Vagina (tissue), 2 donors: ENCODE measurements at regions not wholly inside any gene's neighbourhood (a gene's known extent, or its start where the extent isn't known, plus 50 kb on each side); places are given as distances from the start of the nearest gene placed in this dataset.

Experiments used
- DNase-seq, 2 donors: peaks; one replicate each; pipeline ENCODE4 v3.0.0-alpha.2; 2017; ENCODE audit errors: extremely low spot score in 2 of 2
- H3K27ac ChIP-seq: fragments of 200-600 bp; sonication (generic); one replicate; pipeline ENCODE4 v1.5.1; 2019
- H3K27me3 ChIP-seq: fragments of 200-600 bp; sonication (generic); one replicate; pipeline ENCODE4 v1.5.1; 2019
- H3K36me3 ChIP-seq, 2 donors: fragments of 200-600 bp; sonication (generic); one replicate each; pipeline ENCODE4 v1.5.1; 2017 to 2019
- H3K4me1 ChIP-seq: fragments of 200-600 bp; sonication (generic); one replicate; pipeline ENCODE4 v1.5.1; 2019
- H3K4me3 ChIP-seq, 2 donors: fragments of 200-600 bp; sonication (generic); 1 replicate in 1 of 2; 2 replicates in 1 of 2; pipeline ENCODE4 v1.5.1; 2016 to 2019
- H3K9me3 ChIP-seq: fragments of 200-600 bp; sonication (generic); one replicate; pipeline ENCODE4 v1.5.1; 2019
- POLR2A ChIP-seq, 2 donors: fragments of 450-650 bp; IDR thresholded peaks; one replicate each; pipeline ENCODE4 v1.6.1; 2017; ENCODE audit warnings: antibody characterized with exemption in 2 of 2, mild to moderate bottlenecking in 2 of 2, moderate library complexity in 2 of 2
- POLR2AphosphoS5 ChIP-seq, 2 donors: sonication (generic); formaldehyde crosslinking; IDR thresholded peaks; one replicate each; pipeline ENCODE4 v1.9.0; 2017; ENCODE audit warnings: antibody characterized with exemption in 2 of 2, mild to moderate bottlenecking in 2 of 2, low read depth in 1 of 2; ENCODE audit not compliant: insufficient read depth in 1 of 2
- intact Hi-C: fragments of 100-400 bp; cut with DNase I; formaldehyde crosslinking; loops from one replicate; pipeline ENCODE4 v1.15.1; 2023
- TF ChIP-seq, protein P1 (sequence below), 3 experiments: fragments of 450-650 bp in 2 of 3; fragments of 200-600 bp in 1 of 3; sonication (generic) in 1 of 3; IDR thresholded peaks; one replicate each; pipeline ENCODE4 v1.5.1; 2017 to 2019; ENCODE audit warnings: antibody characterized with exemption in 3 of 3, mild to moderate bottlenecking in 2 of 3, moderate library complexity in 2 of 3

DNA sequence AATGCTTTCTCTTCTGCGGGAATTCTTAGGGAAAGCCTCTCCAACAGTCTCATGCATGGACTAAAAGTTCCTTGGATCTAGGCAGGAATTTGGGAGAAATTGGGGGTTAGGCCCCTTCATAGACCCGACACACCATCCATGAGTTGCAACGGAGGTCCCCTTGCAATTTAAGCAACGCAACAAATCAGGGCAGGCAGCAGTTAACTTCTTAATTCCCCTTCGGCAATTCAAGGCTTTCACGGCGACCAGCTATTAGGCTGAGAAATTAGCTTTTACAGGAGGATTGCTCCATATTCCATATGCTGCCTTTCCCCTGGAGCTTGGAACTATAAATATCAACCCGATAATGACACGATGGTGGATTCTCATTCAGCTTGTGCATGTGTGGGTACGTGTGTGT is 241.0 kb downstream of the SHOX start:
- no peak for TF ChIP-seq POLR2AphosphoS5 (IDR thresholded peaks at IDR 0.05; ENCODE audit: insufficient read depth in 1 of 2, low read depth in 1 of 2)
- TF ChIP-seq POLR2A (IDR thresholded peaks at IDR 0.05): no peak
- TF ChIP-seq, protein P1, sequence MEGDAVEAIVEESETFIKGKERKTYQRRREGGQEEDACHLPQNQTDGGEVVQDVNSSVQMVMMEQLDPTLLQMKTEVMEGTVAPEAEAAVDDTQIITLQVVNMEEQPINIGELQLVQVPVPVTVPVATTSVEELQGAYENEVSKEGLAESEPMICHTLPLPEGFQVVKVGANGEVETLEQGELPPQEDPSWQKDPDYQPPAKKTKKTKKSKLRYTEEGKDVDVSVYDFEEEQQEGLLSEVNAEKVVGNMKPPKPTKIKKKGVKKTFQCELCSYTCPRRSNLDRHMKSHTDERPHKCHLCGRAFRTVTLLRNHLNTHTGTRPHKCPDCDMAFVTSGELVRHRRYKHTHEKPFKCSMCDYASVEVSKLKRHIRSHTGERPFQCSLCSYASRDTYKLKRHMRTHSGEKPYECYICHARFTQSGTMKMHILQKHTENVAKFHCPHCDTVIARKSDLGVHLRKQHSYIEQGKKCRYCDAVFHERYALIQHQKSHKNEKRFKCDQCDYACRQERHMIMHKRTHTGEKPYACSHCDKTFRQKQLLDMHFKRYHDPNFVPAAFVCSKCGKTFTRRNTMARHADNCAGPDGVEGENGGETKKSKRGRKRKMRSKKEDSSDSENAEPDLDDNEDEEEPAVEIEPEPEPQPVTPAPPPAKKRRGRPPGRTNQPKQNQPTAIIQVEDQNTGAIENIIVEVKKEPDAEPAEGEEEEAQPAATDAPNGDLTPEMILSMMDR (IDR thresholded peaks at IDR 0.05): no peak
- H3K4me1 ChIP-seq: no peaks in the 10 kb centered on the region
- H3K27me3 ChIP-seq: no peaks in the 10 kb centered on the region
- peak; percentile 18 to 52 for DNase-seq
- no peak overlapping the region for H3K27ac ChIP-seq
- no peaks in the 10 kb centered on the region for H3K9me3 ChIP-seq
- H3K36me3 ChIP-seq: no peaks in the 10 kb centered on the region
- no peak overlapping the region for H3K4me3 ChIP-seq
- intact Hi-C loops: no loop called here

DNA sequence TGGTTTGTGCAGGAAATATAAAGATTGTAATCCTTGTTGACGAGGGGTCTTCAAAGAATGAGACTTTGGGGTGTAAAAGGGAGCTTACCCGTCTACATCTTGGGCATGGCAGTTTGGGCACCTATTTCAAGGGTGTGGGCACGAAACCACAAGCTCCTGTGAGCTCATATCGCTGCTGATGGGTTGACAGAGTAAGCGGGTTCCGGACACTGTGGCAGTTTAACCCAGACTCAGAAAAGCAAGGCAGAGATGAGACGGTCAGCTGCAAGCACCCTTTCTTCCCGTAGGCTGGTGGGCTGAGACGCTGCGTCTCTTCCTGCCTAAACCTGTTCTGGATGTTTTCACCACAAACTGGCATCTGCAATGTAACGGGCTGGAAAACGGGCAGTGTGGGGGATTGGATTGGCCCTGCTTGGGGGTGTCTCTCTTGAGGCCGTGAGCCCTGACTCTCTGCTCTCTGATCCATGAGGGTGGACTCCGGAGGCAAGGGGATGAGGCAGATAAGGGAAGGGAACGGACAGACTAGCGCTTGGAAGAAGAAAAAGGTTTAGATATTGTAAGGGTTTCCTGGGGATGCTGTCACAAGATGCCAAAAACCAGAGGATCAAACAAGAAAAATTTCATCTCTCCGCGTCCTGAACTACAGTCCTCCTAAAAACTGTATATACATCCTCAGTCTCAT is 237.5 kb downstream of the SHOX start:
- Histone ChIP-seq H3K27me3 (no peaks in the 10 kb centered on the region), H3K9me3 (no peaks in the 10 kb centered on the region), H3K4me1 (no peaks in the 10 kb centered on the region), H3K36me3 (no peaks in the 10 kb centered on the region), H3K4me3 (no peak overlapping the region), H3K27ac (no peak overlapping the region)
- peak; percentile 54 to 67 for DNase-seq
- TF ChIP-seq, protein P1 (IDR thresholded peaks at IDR 0.05): no peak
- TF ChIP-seq POLR2AphosphoS5 (IDR thresholded peaks at IDR 0.05; ENCODE audit: insufficient read depth in 1 of 2, low read depth in 1 of 2) (no peak), POLR2A (IDR thresholded peaks at IDR 0.05) (no peak)
- intact Hi-C loops: no loop called here

GRCh38 chrX:867502-867901 is 236.9 kb downstream of the SHOX start:
- intact Hi-C loops: no loop called here
- H3K4me3 ChIP-seq: no peak overlapping the region
- H3K27me3 ChIP-seq: no peaks in the 10 kb centered on the region
- no peaks in the 10 kb centered on the region for H3K4me1 ChIP-seq
- no peaks in the 10 kb centered on the region for H3K36me3 ChIP-seq
- no peaks in the 10 kb centered on the region for H3K9me3 ChIP-seq
- H3K27ac ChIP-seq: no peak overlapping the region
- TF ChIP-seq POLR2AphosphoS5 (IDR thresholded peaks at IDR 0.05; ENCODE audit: insufficient read depth in 1 of 2, low read depth in 1 of 2) (no peak), POLR2A (IDR thresholded peaks at IDR 0.05) (no peak)
- TF ChIP-seq, protein P1 (IDR thresholded peaks at IDR 0.05): no peak
- peak in 1 of 2 donors; percentile 4 for DNase-seq

DNA sequence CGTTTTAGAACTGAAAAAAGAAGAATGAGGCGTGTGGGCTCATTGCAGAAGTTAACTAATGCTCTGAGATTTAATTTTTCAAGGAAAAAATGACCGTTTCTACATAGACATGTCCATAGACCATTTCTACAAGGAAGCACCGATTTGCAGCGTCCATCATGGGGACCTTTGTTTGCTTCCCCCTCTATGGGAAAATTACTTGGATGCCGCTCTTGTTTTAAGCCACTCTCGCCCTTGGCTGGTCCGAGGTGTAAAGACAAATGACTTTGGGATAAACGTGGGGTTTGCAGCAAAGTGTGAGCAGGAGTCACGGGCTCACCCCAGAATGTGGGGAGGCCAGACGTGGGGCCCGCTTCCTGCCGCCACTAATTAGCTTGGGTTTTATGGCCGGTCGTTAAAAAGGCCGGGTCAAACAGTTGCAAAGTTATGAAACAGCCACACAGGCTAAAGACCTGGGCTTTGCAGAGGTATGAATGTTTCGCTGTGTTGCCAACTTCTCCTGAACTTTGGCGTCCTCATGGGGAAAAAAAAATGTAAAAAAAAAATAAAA is 235.9 kb downstream of the SHOX start:
- H3K27ac ChIP-seq: no peak overlapping the region
- no peak for TF ChIP-seq POLR2AphosphoS5 (IDR thresholded peaks at IDR 0.05; ENCODE audit: insufficient read depth in 1 of 2, low read depth in 1 of 2)
- no peak for TF ChIP-seq POLR2A (IDR thresholded peaks at IDR 0.05)
- TF ChIP-seq, protein P1 (IDR thresholded peaks at IDR 0.05): no peak
- intact Hi-C loops: no loop called here
- H3K27me3 ChIP-seq: no peaks in the 10 kb centered on the region
- no peak overlapping the region for H3K4me3 ChIP-seq
- H3K9me3 ChIP-seq: no peaks in the 10 kb centered on the region
- H3K4me1 ChIP-seq: no peaks in the 10 kb centered on the region
- DNase-seq: peak; percentile 42 to 85
- no peaks in the 10 kb centered on the region for H3K36me3 ChIP-seq

GRCh38 chrX:865422-865821 is 234.8 kb downstream of the SHOX start:
- no peak for TF ChIP-seq POLR2A (IDR thresholded peaks at IDR 0.05)
- TF ChIP-seq, protein P1 (IDR thresholded peaks at IDR 0.05): no peak
- TF ChIP-seq POLR2AphosphoS5 (IDR thresholded peaks at IDR 0.05; ENCODE audit: insufficient read depth in 1 of 2, low read depth in 1 of 2): no peak

More at GRCh38 chrX:865422-865821, 234.8 kb downstream of the SHOX start:
- Histone ChIP-seq H3K27me3 (no peaks in the 10 kb centered on the region), H3K9me3 (no peaks in the 10 kb centered on the region), H3K4me1 (no peaks in the 10 kb centered on the region), H3K27ac (no peak overlapping the region), H3K4me3 (no peak overlapping the region), H3K36me3 (no peaks in the 10 kb centered on the region)
- DNase-seq: no peak
- intact Hi-C loops: no loop called here
